Heart left ventricle (tissue), 16 donors: ENCODE measurements at regions not wholly inside any gene's neighbourhood (a gene's known extent, or its start where the extent isn't known, plus 50 kb on each side); places are given as distances from the start of the nearest gene placed in this dataset.

Experiments
- ATAC-seq, 4 donors: fragments of 200-7000 bp; cut with Tn5 transposase; one replicate each; pipeline ENCODE4 v1.9.1; 2020 to 2022; ENCODE audit warnings: moderate library complexity in 4 of 4, mild to moderate bottlenecking in 3 of 4, moderate number of reproducible peaks in 1 of 4
- DNase-seq, 5 donors: peaks; one replicate each; pipeline ENCODE4 v3.0.0-alpha.2; 2020
- H3K27ac ChIP-seq, 12 donors: fragments of 200-600 bp; sonication (generic) in 4 of 12; one replicate each; pipeline versions ENCODE4 v1.5.0 to v1.8.0; 2016 to 2022; ENCODE audit warnings: mild to moderate bottlenecking in 2 of 12
- H3K27me3 ChIP-seq, 9 donors: fragments of 200-600 bp; sonication (generic) in 2 of 9; one replicate each; pipeline versions ENCODE4 v1.5.1 to v1.8.0; 2016 to 2022; ENCODE audit warnings: mild to moderate bottlenecking in 3 of 9
- H3K36me3 ChIP-seq, 9 donors: fragments of 200-600 bp; sonication (generic) in 2 of 9; one replicate each; pipeline versions ENCODE4 v1.5.0 to v1.8.0; 2018 to 2022; ENCODE audit warnings: mild to moderate bottlenecking in 2 of 9
- H3K4me1 ChIP-seq, 12 donors: fragments of 200-600 bp; sonication (generic) in 4 of 12; one replicate each; pipeline versions ENCODE4 v1.5.0 to v1.8.0; 2016 to 2022; ENCODE audit warnings: mild to moderate bottlenecking in 3 of 12
- H3K4me3 ChIP-seq, 12 donors: fragments of 200-600 bp; sonication (generic) in 4 of 12; one replicate each; pipeline versions ENCODE4 v1.5.0 to v1.8.0; 2017 to 2022; ENCODE audit warnings: mild to moderate bottlenecking in 9 of 12, moderate library complexity in 4 of 12
- H3K9me3 ChIP-seq, 12 donors: fragments of 200-600 bp; sonication (generic) in 4 of 12; one replicate each; pipeline versions ENCODE4 v1.5.0 to v1.8.0; 2016 to 2022; ENCODE audit warnings: mild to moderate bottlenecking in 1 of 12
- CTCF ChIP-seq, 12 donors: fragments of 200-600 bp; sonication (generic) in 4 of 12; IDR thresholded peaks; one replicate each; pipeline versions ENCODE4 v1.5.0 to v1.8.0; 2018 to 2022; ENCODE audit warnings: antibody characterized with exemption in 12 of 12, mild to moderate bottlenecking in 5 of 12
- POLR2A ChIP-seq, 2 donors: fragments of 450-650 bp; IDR thresholded peaks; one replicate each; pipeline ENCODE4 v1.6.1; 2017; ENCODE audit warnings: antibody characterized with exemption in 2 of 2, mild to moderate bottlenecking in 2 of 2, moderate library complexity in 2 of 2
- WGBS, 4 donors: extraction: QIAGEN DNeasy Blood & Tissue Kit in 2 of 4; methylation state at CpG; one replicate each; pipeline versions ENCODE4 v1.1.5 to v1.1.7; 2013 to 2018; 5-methylcytosine and 5-hydroxymethylcytosine counted together
- intact Hi-C, 10 donors: fragments of 100-400 bp; cut with DNase I; formaldehyde crosslinking; loops; one replicate each; pipeline versions ENCODE4 v1.11.1 to v1.14.2; 2022
- donor health status: ischemic (EF 13 %, LVEDD 7.1; RV severe dilation, severe dysfunction).
- donor health status: healthy with polysubstance abuse.
- donor health status: DM: no; HTN: yes; CAD: no.
- donor health status: DM: no; HTN: no; CAD: no.
- donor health status: ischemic (EF 25% LVEDD 6.9; RV normal size, moderate dysfunction).
- donor health status: ischemic (EF 25% LVEDD 5.7; RV mildly dilated, moderate dysfunction).
- donor health status: healthy.
- donor health status: DM: yes; HTN: yes; CAD: no.
- donor health status: ischemic (EF 35%, LVEDD 5.7; RV mildly dilated, moderate dysfunction).
- donor health status: nonischemic (EF 11% LVEDD 7.7; RV severe dilation, severe dysfunction).
- donor health status: DM: yes; HTN: yes; CAD: no.
- donor health status: PGD.
- donor health status: ischemic (EF 29% LVEDD 5.4; RV normal size, mild dysfunction).
- donor health status: nonischemic (EF 23%, LVEDD 6.1; RV moderate dilation, normal function).

- 62 to 73% (median 66%) methylated on average over 6 of the region's 6 CpGs for WGBS, 4 donors
- Histone ChIP-seq H3K27me3 (peaks cover 0 to 28% (median 5%) of the 10 kb centered on the region in 9 donors), H3K4me1 (no peaks in the 10 kb centered on the region), H3K9me3 (no peaks in the 10 kb centered on the region), H3K36me3 (no peaks in the 10 kb centered on the region), H3K27ac (no peak overlapping the region), H3K4me3 (no peak overlapping the region)
- intact Hi-C loops, result no loop called here
- TF ChIP-seq POLR2A (IDR thresholded peaks at IDR 0.05), result no peak
- TF ChIP-seq CTCF (IDR thresholded peaks at IDR 0.05), result no peak
- DNase-seq (no peak), ATAC-seq (no peak)
These were observed 73.5 kb upstream of the CDH4 start for GRCh38 chr20:61178551-61179071.

- DNase-seq (no peak), ATAC-seq (no peak)
- WGBS, 4 donors, result 61 to 77% (median 65%) methylated on average over 9 of the region's 9 CpGs
- H3K27me3 ChIP-seq, result peaks cover 0 to 12% (median 0%) of the 10 kb centered on the region in 9 donors
- TF ChIP-seq CTCF (IDR thresholded peaks at IDR 0.05) (no peak), POLR2A (IDR thresholded peaks at IDR 0.05) (no peak)
- H3K4me1 ChIP-seq, result no peaks in the 10 kb centered on the region
- H3K36me3 ChIP-seq, result no peaks in the 10 kb centered on the region
- H3K9me3 ChIP-seq, result no peaks in the 10 kb centered on the region
- H3K4me3 ChIP-seq, result no peak overlapping the region
- intact Hi-C loops, result no loop called here
- H3K27ac ChIP-seq, result no peak overlapping the region
These were observed 67.9 kb upstream of the CDH4 start for GRCh38 chr20:61184194-61184593.

- peaks cover 0 to 12% (median 0%) of the 10 kb centered on the region in 9 donors for H3K27me3 ChIP-seq
- no peak for TF ChIP-seq POLR2A (IDR thresholded peaks at IDR 0.05)
- TF ChIP-seq CTCF (IDR thresholded peaks at IDR 0.05), result no peak
- H3K27ac ChIP-seq, result no peak overlapping the region
- no peaks in the 10 kb centered on the region for H3K36me3 ChIP-seq
- 82 to 87% (median 83%) methylated on average over 7 of the region's 7 CpGs for WGBS, 4 donors
- no peaks in the 10 kb centered on the region for H3K9me3 ChIP-seq
- no peak overlapping the region for H3K4me3 ChIP-seq
- no peaks in the 10 kb centered on the region for H3K4me1 ChIP-seq
- DNase-seq (no peak), ATAC-seq (no peak)
- intact Hi-C loops, result no loop called here
These were observed 66.9 kb upstream of the CDH4 start for GRCh38 chr20:61185181-61185580.

- intact Hi-C loops, result no loop called here
- Histone ChIP-seq H3K27ac (no peak overlapping the region), H3K4me1 (no peaks in the 10 kb centered on the region), H3K36me3 (no peaks in the 10 kb centered on the region), H3K27me3 (peaks cover 0 to 14% (median 0%) of the 10 kb centered on the region in 9 donors), H3K9me3 (no peaks in the 10 kb centered on the region), H3K4me3 (no peak overlapping the region)
- ATAC-seq (no peak), DNase-seq (no peak)
- no peak for TF ChIP-seq CTCF (IDR thresholded peaks at IDR 0.05)
- TF ChIP-seq POLR2A (IDR thresholded peaks at IDR 0.05), result no peak
- 45 to 56% (median 46%) methylated on average over 12 of the region's 12 CpGs for WGBS, 4 donors
These were observed 66.0 kb upstream of the CDH4 start for GRCh38 chr20:61185841-61186601.
